GM06990 (cell line): ENCODE measurements at regions not wholly inside any gene's neighbourhood (a gene's known extent, or its start where the extent isn't known, plus 50 kb on each side); places are given as distances from the start of the nearest gene placed in this dataset.

Experiments used
- DNase-seq: peaks from one replicate; pipeline ENCODE4 v3.0.0-alpha.2; 2011; ENCODE audit not compliant: insufficient read length; ENCODE audit errors: extremely low read depth
- H3K27me3 ChIP-seq: replicated peaks from 2 replicates; pipeline ENCODE4 v1.6.0; 2011; ENCODE audit warnings: low read length; ENCODE audit not compliant: control insufficient read depth, insufficient read depth
- H3K36me3 ChIP-seq: 2 replicates; pipeline ENCODE4 v1.5.1; 2011; ENCODE audit warnings: low read length; ENCODE audit not compliant: control insufficient read depth, insufficient read depth
- H3K4me3 ChIP-seq: replicated peaks from 2 replicates; pipeline ENCODE4 v1.5.1; 2011; ENCODE audit warnings: low read depth, mild to moderate bottlenecking, control low read depth, low read length
- TF ChIP-seq, protein P1 (sequence below): IDR thresholded peaks from 2 replicates; pipeline ENCODE4 v1.5.1; 2011; ENCODE audit warnings: low read length, control low read depth, mild to moderate bottlenecking, inconsistent platforms; ENCODE audit not compliant: insufficient read depth, poor library complexity, severe bottlenecking

DNA sequence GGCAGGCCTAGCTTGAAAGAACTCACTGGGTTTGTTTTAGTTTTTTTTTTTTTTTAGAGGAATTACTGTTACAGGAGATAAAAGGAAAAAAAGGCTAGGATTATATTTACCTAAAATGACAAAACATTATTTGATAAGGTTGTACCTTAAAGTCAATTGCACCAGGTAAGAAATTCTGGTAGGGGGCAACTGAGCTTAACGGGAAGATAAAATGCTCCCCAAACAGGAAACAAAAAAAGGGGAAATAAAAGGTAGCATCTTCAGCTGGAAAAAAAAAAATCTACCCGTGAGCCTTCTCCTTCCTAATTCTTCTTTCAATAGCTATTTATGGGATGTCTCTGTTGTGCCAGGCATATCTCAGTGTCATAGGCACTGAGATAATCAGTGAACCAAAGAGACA, 164.5 kb downstream of the PIK3R1 start:
- TF ChIP-seq, protein P1, sequence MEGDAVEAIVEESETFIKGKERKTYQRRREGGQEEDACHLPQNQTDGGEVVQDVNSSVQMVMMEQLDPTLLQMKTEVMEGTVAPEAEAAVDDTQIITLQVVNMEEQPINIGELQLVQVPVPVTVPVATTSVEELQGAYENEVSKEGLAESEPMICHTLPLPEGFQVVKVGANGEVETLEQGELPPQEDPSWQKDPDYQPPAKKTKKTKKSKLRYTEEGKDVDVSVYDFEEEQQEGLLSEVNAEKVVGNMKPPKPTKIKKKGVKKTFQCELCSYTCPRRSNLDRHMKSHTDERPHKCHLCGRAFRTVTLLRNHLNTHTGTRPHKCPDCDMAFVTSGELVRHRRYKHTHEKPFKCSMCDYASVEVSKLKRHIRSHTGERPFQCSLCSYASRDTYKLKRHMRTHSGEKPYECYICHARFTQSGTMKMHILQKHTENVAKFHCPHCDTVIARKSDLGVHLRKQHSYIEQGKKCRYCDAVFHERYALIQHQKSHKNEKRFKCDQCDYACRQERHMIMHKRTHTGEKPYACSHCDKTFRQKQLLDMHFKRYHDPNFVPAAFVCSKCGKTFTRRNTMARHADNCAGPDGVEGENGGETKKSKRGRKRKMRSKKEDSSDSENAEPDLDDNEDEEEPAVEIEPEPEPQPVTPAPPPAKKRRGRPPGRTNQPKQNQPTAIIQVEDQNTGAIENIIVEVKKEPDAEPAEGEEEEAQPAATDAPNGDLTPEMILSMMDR = no peak
- Histone ChIP-seq H3K36me3 (no peaks in the 10 kb centered on the region), H3K4me3 (no peak overlapping the region), H3K27me3 (no peaks in the 10 kb centered on the region)
- no peak for DNase-seq

GRCh38 chr5:68381060-68381459, 165.5 kb downstream of the PIK3R1 start:
- TF ChIP-seq, protein P1 = no peak
- Histone ChIP-seq H3K4me3 (no peak overlapping the region), H3K27me3 (no peaks in the 10 kb centered on the region), H3K36me3 (no peaks in the 10 kb centered on the region)
- no peak for DNase-seq

GRCh38 chr5:68381909-68382308, 166.4 kb downstream of the PIK3R1 start:
- Histone ChIP-seq H3K27me3 (no peaks in the 10 kb centered on the region), H3K36me3 (no peaks in the 10 kb centered on the region), H3K4me3 (no peak overlapping the region)
- TF ChIP-seq, protein P1 = no peak
- DNase-seq = no peak

DNA sequence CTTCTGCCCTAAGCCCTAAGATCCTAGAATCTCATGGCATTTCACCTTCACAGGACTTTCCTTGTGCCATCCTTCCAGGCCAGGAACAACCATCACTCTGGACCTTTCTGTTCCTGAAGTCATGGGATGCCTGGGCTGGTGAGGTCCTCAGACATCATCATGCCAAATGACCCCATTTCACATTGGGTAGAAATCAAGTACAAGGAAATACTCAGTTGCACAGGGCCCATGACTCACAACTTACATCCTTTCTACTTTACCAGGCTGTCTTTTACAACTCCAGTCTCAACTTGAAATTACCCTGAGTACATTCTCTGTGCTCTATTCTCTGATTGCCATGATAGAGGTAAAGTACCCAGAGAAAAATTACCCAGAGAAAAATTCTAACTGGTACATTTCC, 167.1 kb downstream of the PIK3R1 start:
- H3K27me3 ChIP-seq = no peaks in the 10 kb centered on the region
- DNase-seq = no peak
- TF ChIP-seq, protein P1 = no peak
- H3K4me3 ChIP-seq = no peak overlapping the region
- H3K36me3 ChIP-seq = no peaks in the 10 kb centered on the region

DNA sequence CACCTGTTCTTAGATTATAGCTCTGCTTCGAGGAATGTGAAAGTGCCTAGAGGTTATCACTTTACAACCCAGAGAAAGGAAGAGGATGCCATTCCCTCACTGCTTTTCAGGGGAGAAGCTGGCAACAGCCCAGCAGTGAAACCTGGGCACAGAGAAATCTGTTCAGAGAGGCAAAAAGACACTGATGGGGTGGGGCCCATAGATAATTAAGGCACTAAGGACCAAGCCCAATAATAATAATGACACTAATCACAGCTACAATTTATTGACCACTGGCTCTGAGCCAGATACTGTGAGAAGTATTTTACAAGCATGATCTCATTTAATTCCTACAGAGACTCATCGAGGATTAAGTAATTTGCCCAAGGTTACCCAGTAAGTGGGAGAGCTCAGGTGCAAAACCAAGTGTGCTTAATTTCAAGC, 168.3 kb downstream of the PIK3R1 start:
- Histone ChIP-seq H3K4me3 (no peak overlapping the region), H3K36me3 (no peaks in the 10 kb centered on the region), H3K27me3 (no peaks in the 10 kb centered on the region)
- TF ChIP-seq, protein P1 = no peak
- no peak for DNase-seq

DNA sequence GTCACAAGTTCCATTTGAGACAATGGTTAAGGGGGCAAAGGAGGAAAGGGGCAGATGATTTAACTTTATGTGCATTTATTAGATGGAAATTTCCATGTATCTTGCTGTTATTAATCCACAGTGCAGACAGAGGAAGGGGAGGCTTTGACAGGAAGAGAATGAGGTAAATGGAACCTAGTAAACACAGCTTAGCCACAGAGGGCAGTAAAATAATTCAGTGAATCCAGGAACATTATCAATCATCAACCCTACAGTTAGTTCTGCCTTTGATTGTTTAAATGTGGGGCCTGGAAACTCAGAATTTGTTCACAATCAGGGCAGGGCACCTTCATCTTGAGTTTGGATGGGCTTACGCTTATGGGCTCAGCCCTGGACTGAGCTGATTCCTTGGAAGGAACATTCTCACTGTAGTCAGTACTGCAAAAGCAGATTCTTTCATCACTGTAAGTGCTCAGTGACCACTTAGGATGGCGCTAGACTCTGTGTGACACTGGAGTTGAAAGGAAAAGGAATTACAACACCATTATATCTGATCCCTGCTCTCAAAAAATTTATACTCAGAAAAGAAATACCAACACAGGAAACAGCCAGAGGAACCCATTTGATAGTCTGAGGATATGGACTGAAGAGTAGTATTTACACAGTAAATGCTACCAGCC, 169.5 kb downstream of the PIK3R1 start:
- H3K27me3 ChIP-seq = no peaks in the 10 kb centered on the region
- DNase-seq = no peak
- TF ChIP-seq, protein P1 = no peak

More for the DNA sequence above, 169.5 kb downstream of the PIK3R1 start:
- no peaks in the 10 kb centered on the region for H3K36me3 ChIP-seq
- H3K4me3 ChIP-seq = no peak overlapping the region
